HG03196 (cell line): ENCODE measurements at regions not wholly inside any gene's neighbourhood (a gene's known extent, or its start where the extent isn't known, plus 50 kb on each side); places are given as distances from the start of the nearest gene placed in this dataset.
"Not testable (repeated sequence)": the region's sequence is repeated elsewhere in the genome, so short reads cannot be mapped to it uniquely, and the experiment has no call there.

Source experiments
- ATAC-seq: cut with Tn5 transposase; IDR thresholded peaks from one replicate; pipeline ENCODE4 v1.9.1; 2021; ENCODE audit not compliant: unreplicated experiment

GRCh38 chr12:128091101-128091720, 175.8 kb upstream of the TMEM132C start:
- ATAC-seq: no peak

DNA sequence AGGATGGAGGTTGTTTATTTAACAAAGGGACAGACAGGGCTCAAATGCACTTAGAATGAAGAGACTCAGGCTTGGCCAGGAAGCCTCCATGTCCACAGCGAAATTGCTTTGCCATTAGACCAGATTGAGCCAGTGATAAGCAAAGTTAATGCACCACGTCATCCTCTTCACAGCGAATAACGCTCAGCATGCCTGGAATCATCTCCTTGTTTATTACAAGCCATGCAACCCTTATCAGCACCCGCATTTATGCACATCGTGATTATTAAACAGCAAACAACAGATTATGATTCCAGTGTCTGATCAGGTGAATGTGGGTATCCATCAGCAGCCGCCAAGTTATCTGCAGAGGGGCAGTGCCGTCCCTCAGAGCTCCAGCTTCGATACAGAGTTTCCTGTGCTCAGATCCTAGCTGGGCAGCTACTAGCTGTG, 175.0 kb upstream of the TMEM132C start:
- no peak for ATAC-seq

DNA sequence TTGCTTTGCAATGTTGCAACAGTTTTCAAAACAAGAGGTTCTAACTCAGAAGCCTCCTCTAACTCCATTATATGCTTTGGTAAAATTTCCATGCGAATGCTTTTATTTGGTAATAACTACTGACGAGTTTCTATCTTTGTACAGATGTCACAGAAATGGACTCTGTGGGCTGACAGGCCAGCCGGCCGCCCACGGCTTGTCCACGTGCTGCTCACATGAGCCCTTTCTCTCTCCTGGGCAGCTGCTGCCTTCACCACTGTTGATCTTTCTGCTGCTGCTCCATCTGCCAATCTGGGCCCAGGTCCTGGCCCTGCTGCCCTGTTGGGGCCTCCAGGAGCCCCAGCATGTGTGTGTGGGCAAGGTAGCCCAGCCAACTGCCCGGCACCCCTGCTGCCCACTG, 168.2 kb upstream of the TMEM132C start:
- no peak for ATAC-seq

DNA sequence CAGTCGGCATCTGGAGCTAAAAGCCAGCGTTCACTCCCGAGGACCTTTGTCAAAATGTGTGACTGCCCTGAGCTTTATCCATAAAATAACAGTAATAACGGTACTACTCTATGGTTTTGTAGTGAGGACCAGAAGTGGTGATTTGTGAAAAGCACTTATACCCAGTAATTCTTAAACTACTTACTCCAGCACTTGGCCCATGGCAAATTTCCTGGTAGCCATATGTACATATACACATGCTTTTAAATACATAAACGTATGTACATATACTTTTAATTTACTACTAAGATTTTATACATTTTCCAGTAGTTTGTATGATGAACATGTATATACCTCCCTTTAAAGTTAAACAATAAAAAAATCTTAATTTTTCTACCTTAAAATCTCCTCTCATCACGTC, 163.8 kb upstream of the TMEM132C start:
- ATAC-seq: no peak

DNA sequence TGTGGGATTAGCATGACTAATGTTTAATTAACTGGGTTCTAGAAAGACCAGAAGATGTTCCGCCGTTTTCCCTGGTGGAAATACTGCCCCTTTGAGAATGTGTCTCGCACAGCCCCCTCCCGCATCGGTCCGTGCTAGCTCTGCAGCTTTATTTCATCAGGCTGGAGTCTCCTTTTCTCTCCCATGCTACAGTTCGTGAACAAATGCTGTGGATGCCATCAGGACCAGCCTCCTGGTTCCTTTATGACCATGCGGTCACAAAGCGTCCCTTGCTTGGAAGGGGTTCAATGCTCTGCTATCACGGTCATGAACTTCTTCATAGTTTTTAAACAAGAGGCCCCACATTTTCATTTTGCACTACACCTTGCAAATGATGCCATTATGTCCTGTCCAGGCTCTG, 157.7 kb upstream of the TMEM132C start:
- no peak for ATAC-seq

DNA sequence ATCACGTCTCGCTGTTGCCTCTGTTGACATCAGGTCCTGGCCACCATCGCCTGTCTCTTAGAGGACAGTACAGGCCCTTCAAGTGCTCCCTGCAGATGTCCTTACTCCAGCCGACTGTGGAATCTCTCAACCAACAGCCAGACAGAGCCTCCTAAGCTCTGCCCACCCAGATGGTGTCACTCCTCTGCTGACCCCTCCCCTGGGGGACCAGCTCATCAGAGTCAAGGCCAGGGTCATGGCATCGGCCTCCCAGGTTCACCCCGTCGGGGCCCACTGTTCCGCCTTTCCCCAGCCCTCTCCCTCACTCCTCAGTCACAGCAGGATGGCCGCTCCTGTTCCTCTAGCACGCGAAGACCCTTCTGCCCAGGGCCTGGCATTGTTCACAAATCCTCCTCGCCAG, 157.3 kb upstream of the TMEM132C start:
- ATAC-seq: no peak

DNA sequence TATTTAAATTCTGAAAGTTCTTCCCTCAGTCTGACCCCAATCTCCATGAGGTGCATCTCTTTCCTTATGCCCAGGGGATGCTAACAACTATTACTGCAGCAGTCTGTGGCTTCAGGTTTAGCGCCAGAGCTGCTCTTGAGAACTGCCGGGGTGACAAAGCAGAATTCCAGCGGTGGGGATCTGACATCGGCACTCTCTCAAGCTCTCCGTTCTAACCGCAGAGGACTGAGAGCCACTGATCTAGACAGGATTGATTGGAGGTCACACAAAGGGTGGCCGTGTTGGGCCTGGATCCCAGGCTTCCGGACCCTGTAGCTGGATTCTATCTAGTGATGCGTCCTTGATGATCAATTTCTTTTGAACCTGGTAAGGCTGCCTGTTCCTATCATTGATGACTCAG, 155.6 kb upstream of the TMEM132C start:
- no peak for ATAC-seq

DNA sequence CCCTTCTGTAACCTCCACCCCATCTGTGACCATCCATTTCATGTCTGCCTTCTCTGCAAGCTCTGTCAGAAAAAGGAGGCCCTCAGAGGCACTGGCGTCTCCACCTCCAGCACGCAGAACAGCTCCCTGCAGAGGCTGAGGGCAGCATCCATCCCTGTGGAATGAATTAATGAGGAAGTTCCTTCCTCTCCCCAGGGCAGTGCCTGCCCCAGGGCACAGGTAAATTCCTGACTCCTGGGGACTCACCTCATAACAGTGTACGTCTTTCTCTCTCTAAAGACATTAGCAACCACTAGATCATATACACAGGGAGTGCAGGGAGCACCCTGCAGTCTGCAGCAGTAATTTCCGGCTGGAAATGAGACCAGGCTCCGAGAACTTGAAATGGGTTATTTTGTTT, 155.0 kb upstream of the TMEM132C start:
- no peak for ATAC-seq

GRCh38 chr12:128113250-128113649, 153.7 kb upstream of the TMEM132C start:
- ATAC-seq: not testable (repeated sequence)

- ATAC-seq: no peak
These were observed 152.5 kb upstream of the TMEM132C start for GRCh38 chr12:128114485-128114884.

DNA sequence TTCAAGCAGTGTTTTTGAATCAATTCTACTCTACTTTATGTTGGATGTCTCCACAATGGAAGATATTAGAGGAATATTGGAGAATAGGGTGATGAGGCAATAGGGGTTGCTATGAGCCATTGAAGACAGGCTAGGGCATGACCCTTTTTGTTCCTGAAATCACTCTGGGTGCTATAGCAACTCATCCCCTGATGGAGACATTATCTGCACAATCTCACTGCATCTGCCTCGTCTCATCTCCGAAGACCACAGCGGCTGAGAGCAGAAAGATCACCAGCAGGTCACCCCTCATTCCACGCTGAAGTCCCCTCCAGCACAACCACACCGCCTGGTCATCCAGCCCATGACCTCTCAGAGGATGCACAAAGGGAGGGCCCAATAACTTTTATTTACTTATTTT, 150.4 kb upstream of the TMEM132C start:
- no peak for ATAC-seq

DNA sequence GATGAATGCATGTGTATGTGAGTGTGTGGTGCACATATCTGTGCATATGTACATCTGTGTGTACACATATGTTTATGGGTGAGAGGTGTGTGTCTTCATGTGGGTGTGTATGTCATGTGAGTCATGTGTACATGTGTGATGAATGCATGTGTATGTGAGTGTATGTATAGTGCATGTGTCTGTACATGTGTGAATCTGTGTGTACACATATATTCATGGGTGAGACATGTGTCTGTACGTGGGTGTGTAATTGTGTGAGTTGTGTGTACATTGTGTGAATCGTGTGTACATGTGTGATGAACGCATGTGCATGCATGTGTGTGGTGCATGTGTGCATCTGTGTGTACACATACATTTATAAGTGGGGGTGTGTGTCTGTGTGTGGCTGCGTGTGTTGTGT, 146.9 kb upstream of the TMEM132C start:
- ATAC-seq: no peak

DNA sequence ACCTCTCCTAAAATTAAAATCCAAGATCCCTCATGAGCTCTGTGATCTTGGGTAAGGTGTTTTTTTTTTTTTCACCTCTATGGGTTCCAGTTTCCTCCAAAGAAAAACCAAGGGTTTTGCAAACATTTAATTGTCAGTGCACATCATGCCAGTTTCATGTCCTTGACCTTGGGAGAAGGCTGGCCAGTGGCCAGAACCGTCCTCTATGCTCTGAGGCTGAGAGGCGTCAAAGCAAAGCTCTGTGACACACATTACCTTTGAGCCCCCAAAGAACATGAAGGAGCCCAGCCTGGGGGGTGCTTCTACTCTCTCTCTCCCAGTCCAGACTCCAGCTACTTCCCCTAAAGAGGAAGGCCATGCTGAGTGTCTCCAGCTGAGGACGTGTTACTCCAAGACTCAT, 145.5 kb upstream of the TMEM132C start:
- ATAC-seq: no peak

DNA sequence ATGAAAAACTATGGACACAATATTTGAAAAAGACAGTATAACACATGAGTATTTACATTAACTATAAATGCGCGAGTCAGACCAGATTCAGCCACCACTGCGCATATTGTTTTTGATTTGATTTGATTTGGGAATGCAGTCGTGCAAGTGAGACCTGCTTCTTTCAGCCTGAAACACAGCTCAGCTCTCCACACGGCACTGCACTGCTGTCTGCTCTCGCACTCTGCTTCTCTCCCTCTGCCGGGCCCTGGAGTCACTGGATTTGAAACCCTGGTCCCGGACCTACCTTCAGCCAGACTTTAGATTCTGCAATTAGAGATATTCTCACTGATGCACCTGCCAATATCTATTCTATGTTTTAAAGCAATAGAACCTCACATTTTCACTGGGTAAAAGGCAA, 143.9 kb upstream of the TMEM132C start:
- no peak for ATAC-seq

DNA sequence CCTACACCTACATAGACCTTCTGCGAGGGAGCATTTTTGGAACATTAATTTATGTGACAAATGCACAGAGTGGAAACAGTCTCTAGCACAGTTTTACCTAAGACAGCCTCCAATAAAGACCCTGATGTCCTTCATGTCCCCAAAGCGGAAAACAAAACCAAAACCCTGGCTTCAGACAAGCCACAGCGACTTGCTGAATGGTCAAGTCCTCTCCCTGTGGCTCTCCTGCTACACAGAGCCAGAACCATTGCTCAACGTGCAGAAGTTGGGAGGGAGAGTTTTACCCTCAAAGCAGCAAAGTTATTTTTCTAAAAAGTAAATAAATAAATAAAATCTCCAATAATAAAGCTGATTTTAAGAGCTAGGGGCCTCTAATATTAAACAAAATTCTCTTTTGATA, 135.0 kb upstream of the TMEM132C start:
- no peak for ATAC-seq

GRCh38 chr12:128133321-128134073, 133.5 kb upstream of the TMEM132C start:
- ATAC-seq: no peak

DNA sequence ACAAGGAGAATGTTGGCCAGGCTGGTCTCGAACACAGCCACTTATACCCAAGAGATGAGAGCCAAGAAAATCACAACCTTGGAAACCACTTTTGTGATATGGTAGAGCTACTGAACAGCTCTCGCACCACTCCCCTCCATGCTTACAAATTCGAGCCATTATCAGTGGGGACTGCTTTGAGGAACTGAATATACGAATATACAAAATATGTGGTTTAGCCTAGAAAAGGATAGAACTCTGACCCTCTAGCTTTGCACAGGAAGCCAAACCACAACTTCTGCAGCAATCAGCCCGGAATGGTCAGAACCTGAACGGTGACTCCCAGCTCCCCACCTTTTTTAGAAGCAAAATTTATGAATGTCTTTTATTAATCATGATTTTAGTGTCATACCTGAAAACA, 129.8 kb upstream of the TMEM132C start:
- no peak for ATAC-seq

GRCh38 chr12:128138125-128138524, 128.8 kb upstream of the TMEM132C start:
- no peak for ATAC-seq

DNA sequence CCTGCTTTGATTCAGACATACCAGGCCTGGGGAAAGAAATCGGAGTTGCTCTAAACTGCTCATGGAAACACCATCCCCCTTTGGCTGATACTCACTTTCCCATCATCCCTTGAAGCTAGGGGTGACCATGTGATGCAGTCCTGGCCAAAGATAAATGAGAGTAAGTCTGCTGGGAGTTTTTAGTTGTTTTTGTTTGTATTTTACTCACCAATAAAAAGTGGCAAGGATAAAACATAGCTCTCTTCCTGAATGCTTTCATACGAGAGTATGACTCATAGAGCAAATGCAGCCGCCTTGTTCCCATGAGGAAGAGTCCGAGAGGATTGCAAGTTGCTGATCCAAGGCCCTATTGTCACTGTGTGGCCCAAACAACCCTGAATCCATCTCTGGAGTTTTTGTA, 126.4 kb upstream of the TMEM132C start:
- no peak for ATAC-seq

GRCh38 chr12:128150961-128151360, 116.0 kb upstream of the TMEM132C start:
- ATAC-seq: no peak

DNA sequence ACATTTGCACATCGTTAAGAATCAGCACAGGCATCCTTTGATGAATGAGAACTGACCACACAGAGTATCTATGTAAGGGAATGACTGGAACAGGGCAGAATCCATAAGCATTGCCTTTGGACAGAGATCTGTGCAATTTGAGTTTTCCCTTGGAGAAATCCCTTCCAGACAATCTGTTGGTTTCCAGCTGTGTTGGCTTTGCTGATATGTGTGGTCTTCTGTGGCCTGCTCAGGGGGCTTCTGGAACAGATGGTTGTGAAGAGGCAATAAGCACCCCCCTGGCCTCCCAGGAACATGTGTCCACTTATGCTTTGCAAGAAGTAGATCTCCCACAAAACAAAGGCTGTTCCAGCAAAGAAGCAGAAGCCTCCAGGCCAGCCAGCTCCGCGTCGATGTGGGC, 111.4 kb upstream of the TMEM132C start:
- no peak for ATAC-seq

- ATAC-seq: no peak
These were observed 103.9 kb upstream of the TMEM132C start for GRCh38 chr12:128163086-128163485.

GRCh38 chr12:128164533-128164932, 102.4 kb upstream of the TMEM132C start:
- no peak for ATAC-seq
